Osteocyte (in vitro differentiated cells): ENCODE measurements at regions not wholly inside any gene's neighbourhood (a gene's known extent, or its start where the extent isn't known, plus 50 kb on each side); places are given as distances from the start of the nearest gene placed in this dataset.

Source experiments
- DNase-seq: peaks from one replicate; pipeline ENCODE4 v3.0.0; 2021; ENCODE audit warnings: mixed read lengths; ENCODE audit not compliant: unreplicated experiment; ENCODE audit errors: extremely low spot score
- H3K27ac Mint-ChIP-seq: one replicate; pipeline ENCODE4 v1.8.0; 2021; ENCODE audit warnings: mild to moderate bottlenecking, mixed read lengths; ENCODE audit not compliant: unreplicated experiment
- H3K27me3 Mint-ChIP-seq: one replicate; pipeline ENCODE4 v1.8.0; 2021; ENCODE audit warnings: mixed read lengths; ENCODE audit not compliant: unreplicated experiment
- H3K36me3 Mint-ChIP-seq: one replicate; pipeline ENCODE4 v1.8.0; 2021; ENCODE audit warnings: mixed read lengths; ENCODE audit not compliant: unreplicated experiment
- H3K4me1 Mint-ChIP-seq: one replicate; pipeline ENCODE4 v1.8.0; 2021; ENCODE audit warnings: mixed read lengths; ENCODE audit not compliant: unreplicated experiment
- H3K4me3 Mint-ChIP-seq: one replicate; pipeline ENCODE4 v1.8.0; 2021; ENCODE audit warnings: mild to moderate bottlenecking, moderate library complexity, mixed read lengths; ENCODE audit not compliant: unreplicated experiment
- H3K9me3 Mint-ChIP-seq: one replicate; pipeline ENCODE4 v1.8.0; 2021; ENCODE audit warnings: mixed read lengths; ENCODE audit not compliant: unreplicated experiment
- CTCF ChIP-seq: fragments of 200-600 bp; sonication (generic); IDR thresholded peaks from 2 replicates; pipeline ENCODE4 v1.5.0; 2021; ENCODE audit warnings: antibody characterized with exemption, mild to moderate bottlenecking, moderate library complexity

- Mint-ChIP-seq H3K27me3 (no peaks in the 10 kb centered on the region), H3K4me3 (no peak overlapping the region), H3K4me1 (no peaks in the 10 kb centered on the region), H3K27ac (no peak overlapping the region), H3K9me3 (peaks cover 23% of the 10 kb centered on the region), H3K36me3 (no peaks in the 10 kb centered on the region)
- DNase-seq: no peak
- no peak for TF ChIP-seq CTCF
Observed at GRCh38 chr19:30854207-30854606, 482.0 kb downstream of the ZNF536 start.

DNA sequence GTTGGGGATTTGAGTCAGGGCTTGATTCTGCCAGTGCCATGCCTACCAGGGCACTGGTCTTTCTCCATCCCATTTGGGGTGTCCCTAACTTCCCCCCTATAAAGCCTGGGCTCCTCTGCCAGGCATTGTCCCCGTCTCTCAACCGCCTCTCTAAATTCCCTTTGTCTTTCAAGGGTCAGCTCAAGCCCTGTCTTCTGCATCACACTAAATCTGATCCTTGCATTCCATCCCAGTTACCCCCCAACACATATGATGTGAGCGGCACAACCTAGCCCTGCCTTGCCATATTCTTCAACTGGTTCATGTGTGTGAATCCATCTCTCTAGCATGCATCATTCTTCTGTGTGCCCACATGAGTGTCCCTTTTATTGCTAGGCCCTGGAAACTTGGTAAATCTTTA, 480.9 kb downstream of the ZNF536 start:
- H3K4me3 Mint-ChIP-seq: no peak overlapping the region
- no peaks in the 10 kb centered on the region for H3K4me1 Mint-ChIP-seq
- no peaks in the 10 kb centered on the region for H3K36me3 Mint-ChIP-seq
- no peak for TF ChIP-seq CTCF
- no peaks in the 10 kb centered on the region for H3K27me3 Mint-ChIP-seq
- H3K27ac Mint-ChIP-seq: no peak overlapping the region
- peak; percentile 42 for DNase-seq
- peaks cover 20% of the 10 kb centered on the region for H3K9me3 Mint-ChIP-seq

- Mint-ChIP-seq H3K4me1 (no peaks in the 10 kb centered on the region), H3K9me3 (peaks cover 20% of the 10 kb centered on the region), H3K4me3 (no peak overlapping the region), H3K36me3 (no peaks in the 10 kb centered on the region), H3K27ac (no peak overlapping the region), H3K27me3 (no peaks in the 10 kb centered on the region)
- no peak for TF ChIP-seq CTCF
- DNase-seq: peak; percentile 65
Observed at GRCh38 chr19:30852168-30852567, 480.0 kb downstream of the ZNF536 start.

DNA sequence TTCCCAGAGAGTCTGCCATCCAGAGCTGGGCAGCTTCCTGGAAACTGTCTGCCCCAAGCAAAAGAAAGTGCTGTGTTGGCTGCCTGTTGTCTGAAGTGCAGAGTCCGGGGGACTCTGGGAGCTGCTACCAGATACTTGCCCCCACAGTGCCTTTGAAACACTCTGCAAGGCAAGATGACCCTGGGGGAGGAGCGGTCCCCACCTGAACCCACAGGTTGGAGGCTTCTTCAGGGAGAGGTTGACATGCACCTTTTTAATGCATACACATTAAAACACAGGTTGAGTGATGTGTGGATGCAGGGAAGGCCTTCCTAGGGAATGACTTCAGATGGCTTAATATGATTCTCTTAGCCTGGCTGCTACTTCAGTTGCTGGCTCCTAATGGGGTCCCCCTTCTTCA, 479.5 kb downstream of the ZNF536 start:
- peaks cover 20% of the 10 kb centered on the region for H3K9me3 Mint-ChIP-seq

More for the DNA sequence above, 479.5 kb downstream of the ZNF536 start:
- no peak overlapping the region for H3K27ac Mint-ChIP-seq
- H3K4me3 Mint-ChIP-seq: no peak overlapping the region
- H3K27me3 Mint-ChIP-seq: no peaks in the 10 kb centered on the region
- TF ChIP-seq CTCF: no peak
- H3K36me3 Mint-ChIP-seq: no peaks in the 10 kb centered on the region
- no peaks in the 10 kb centered on the region for H3K4me1 Mint-ChIP-seq
- DNase-seq: no peak
